ENCODE measurements at regions not wholly inside any gene's neighbourhood (a gene's known extent, or its start where the extent isn't known, plus 50 kb on each side); places are given as distances from the start of the nearest gene placed in this dataset.
"Not testable (repeated sequence)": the region's sequence is repeated elsewhere in the genome, so short reads cannot be mapped to it uniquely, and the experiment has no call there.

DNA sequence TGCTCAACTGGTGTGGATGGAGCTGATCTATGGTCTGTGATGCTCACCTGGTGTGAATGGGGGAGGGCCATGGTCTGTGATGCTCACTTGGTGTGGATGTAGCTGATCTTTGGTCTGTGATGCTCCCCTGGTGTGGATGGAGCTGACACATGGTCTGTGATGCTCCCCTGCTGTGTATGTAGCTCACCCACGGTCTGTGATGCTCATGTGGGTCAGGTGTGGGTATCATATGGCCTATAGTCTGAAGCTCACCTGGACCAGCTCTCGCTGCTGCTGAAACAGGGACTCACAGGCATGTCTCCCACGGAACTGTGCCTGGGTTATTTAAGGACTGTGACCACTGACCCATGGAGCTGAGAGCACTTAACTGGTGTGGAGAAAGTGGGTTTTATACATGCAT is 109.7 kb downstream of the CRLF2 start:
- no peak for DNase-seq

DNA sequence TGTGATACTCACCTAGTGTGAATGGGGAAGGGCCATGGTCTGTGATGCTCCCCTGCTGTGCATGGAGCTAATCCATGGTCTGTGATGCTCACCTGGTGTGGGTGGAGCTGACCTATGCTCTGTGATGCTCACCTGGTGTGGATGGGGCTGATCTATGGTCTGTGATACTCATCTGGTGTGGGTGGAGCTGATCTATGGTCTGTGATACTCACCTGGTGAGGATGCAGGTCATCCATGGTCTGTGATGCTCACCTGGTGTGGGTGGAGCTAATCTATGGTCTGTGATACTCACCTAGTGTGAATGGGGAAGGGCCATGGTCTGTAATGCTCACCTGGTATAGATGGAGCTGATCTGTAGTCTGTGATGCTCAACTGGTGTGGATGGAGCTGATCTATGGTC is 110.2 kb downstream of the CRLF2 start:
- DNase-seq, result not testable (repeated sequence)

DNA sequence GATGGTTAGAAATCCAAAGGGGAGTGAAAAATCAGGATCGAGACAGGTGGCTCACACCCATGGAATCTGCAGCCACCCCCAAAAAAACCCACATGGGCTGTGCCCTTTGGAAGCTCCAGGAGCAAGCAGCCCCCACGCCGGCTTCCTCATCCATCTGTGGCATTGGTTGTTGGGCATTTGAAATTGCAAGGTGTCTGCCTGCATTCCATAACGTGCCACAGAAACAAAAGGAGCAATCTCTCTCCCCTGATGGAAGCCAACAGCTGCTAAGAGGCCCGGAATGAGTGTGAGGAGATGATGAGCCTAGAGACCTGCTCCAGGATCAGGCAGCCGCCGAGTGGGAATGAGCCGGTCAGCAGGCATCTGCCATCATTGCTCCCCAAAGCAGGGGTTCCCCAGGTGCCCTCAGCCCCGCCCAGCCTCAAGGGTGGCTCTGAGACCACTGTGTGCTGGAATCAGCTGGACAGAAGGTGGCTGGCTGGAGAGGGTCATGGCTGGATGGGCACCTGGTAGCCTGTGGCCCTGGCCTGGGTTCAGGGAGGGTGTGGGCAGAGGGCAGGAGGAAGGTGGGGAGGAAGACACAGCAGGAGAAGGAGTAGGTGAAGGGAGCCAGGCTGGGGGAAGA is 113.2 kb downstream of the CRLF2 start:
- DNase-seq, result no peak

DNA sequence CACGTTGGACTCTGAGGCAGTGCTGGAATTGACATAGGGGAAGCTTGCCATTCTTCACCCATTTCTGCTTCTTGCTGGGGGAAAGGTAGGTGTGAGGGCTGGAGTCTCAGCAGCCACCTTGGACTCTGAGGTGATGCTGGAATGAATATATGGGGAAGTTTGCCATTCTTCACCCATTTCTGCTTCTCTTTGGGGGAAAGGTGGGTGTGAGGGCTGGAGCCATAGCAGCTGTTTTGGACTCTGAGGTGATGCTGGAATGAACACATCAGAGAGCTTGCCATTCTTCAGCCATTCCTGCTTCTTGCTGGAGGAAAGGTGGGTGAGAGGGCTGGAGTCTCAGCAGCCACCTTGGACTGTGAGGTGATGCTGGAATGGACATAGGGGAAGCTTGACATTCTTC is 115.1 kb downstream of the CRLF2 start:
- no peak for DNase-seq

DNA sequence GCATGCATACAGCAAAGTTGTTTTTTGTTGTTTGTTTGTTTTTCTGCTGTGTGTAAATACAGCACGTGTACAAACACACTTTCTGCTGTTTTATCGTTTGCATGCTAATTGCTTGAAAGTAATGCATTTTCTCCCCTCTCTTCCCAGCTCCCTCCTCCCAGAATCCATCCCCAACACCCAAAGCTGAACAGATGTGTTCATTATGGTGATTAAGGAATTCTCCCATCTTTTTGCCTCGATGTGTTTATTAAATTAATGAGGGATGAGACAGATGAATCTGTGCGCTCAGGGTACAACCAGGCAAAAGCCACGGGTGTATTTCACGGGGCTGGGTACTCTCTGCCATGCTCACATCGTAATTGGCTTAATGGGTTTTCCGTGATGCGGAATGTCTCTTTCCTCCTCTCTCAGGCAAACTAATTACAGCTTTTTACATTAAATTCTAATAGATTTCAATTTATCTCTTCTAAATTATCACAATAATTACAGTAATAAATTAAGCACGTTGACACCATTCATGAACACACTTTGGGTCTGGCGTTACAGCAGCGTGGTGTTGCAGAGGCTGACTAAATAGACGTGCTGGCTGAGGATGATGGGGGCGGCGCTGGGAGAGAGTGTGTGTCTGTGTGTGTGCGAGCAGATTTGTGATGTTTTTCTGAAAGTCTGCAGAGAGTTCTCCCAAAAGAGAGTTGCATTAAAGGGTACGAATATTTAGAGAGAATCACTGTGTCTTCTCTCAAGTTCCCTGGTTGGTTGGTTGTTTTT is 117.7 kb downstream of the CRLF2 start:
- no peak for DNase-seq

DNA sequence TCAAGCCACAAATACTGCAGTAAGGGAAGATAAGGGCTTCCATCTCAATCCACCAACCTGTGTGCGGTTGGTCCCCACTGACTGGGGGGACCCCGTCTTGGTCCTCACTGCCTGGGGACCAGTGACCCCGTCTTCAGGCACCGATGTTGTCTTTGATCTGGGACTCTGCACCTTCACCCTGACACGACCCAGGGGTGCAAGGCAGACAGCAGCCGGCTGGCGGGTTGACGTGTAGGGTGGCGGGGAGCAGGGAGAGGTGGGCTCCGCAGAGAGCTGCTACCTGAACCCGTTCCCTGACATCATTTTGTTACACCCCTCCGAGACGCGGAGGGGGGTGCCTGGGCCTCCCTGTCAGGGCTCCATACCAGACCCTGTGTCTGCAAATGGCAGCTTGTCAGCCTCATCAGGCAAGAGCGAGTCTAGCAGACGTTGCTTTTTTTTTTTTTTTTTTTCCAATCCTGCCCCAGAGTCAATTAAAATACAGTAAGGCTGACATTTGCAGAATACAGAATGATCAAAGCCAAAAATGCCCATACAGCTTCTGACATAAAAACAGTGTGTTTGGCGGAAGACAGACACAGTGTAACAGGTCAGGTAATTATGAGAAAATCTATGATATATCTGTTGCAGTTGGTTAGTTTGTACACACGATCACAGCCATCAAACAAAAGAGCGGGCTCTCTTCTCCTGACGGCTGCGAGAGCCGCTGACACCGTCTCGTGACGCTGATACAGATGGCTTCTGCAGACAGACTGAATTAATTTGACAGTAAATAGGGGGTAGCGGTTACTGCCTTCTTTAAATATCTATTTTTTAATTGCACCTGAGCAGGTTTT is 118.6 kb downstream of the CRLF2 start:
- DNase-seq, result no peak

DNA sequence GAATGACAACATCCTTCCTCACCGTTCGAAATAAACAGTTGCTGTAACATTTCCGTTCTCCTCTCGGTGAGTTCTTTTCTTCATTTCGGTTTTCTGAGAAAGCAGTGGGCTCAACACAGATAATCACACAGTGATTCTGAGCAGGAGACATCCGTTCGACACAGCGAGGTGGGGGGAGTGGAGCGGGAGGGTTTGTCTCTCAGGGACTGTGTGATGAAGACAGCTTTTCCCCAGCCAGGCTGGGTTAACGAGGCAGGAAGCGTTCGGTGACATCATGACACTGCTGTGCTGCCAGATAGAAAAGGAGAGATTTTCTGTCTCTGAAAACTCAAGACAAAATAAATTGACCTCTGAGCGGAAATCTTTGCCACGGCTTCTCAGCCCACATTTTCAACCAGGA is 119.3 kb downstream of the CRLF2 start:
- no peak for DNase-seq

DNA sequence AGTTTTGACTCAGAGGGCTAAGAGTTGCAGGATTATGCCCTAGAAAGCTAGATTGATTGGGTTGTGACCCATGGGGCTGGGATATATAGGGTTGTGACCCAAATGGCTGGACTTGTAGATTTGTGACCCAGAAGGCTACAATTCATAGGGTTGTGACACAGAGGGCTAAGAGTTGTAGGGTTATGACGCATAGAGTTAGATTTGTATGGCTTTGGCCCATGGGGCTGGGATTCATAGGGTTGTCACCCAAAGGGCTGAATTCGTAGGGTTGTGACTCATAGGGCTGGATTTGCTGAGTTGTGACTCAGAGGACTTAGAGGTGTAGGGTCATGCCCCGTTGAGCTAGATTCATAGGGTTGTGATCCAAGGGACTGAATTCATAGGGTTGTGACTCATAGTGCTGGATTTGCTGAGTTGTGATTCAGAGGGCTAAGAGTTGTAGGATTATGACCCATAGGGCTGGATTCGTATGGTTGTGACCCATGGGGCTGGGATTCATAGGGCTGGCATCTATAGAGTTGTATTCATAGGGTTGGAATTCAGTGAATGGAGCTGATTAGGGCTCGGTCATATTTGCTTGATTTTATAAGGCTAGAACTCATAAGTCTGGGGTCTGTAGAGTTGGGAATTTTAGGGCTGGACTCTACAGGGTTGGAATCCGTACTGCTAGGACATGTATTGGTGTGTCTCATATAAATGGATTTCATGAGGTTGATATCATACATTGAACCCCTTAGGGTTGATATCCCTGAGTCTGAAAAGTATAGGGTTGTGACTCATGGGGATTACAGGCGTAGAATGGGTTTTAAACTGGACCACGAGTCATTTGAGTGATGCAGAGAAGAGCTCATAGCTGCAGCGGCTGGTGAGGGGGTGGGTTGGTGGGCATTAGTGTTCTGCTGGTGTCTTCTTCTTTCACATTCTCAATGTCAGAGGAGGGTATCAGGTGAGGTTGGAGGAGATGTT is 125.7 kb downstream of the CRLF2 start:
- no peak for DNase-seq

DNA sequence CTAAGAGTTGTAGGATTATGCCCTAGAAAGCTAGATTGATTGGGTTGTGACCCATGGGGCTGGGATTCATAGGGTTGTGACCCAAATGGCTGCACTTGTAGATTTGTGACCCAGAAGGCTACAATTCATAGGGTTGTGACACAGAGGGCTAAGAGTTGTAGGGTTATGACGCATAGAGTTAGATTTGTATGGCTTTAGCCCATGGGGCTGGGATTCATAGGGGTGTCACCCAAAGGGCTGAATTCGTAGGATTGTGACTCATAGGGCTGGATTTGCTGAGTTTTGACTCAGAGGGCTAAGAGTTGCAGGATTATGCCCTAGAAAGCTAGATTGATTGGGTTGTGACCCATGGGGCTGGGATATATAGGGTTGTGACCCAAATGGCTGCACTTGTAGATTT is 126.6 kb downstream of the CRLF2 start:
- DNase-seq, result not testable (repeated sequence)

DNA sequence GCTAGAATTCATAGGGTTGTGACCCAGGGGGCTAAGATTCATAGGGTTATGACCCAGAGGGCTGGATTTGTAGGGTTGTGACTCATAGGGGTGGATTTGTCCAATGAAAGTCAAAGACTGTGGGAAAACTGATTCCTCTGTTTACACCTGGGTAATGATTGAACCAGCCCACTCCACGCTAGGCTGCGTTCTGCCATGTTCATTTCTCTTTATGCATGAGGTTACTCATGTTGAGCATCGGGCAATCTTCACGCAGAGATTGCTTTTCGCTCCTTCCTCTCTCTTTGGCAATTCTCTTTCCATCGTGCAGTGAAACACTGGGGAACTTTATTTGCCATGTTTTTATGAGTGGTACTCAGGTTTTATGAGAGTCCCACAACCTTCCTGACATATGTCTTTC is 127.8 kb downstream of the CRLF2 start:
- DNase-seq, result no peak

DNA sequence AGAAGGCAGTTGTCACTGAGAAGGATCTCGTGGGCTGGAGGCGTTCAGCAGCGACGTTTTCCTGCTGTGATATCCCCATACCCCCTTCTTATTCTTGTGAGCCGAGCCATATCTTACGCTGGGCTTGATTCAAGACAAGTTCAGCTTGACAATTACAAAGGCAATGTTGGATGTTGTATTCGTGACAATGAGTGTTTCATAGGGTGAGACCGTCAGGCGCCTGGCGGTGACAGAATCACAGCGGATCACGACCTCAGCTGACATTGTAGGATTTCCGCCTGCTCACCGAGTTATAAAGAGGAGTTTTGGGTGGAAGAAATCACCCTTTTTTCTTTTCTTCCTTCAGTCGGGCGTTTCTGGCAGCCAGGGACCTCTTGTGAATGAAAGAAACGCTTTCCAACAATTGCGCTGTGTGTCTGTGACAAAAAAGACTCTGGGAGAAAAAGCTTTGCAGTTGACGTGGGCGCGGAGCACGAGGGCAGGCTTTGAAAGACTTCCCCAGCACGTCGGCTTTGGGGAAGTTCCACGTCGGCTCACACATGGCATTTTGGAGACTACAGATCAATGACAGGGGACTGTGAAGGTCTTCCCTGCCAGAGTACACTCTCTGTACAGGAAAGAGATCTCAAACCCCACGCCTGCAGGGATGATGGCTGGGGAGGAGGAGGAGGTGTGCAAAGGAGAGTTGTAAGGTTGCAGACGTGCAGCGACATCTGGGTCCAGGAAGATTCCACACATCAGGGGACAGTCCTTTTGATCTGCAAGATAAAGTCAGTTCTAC is 135.4 kb downstream of the CRLF2 start:
- no peak for DNase-seq

DNA sequence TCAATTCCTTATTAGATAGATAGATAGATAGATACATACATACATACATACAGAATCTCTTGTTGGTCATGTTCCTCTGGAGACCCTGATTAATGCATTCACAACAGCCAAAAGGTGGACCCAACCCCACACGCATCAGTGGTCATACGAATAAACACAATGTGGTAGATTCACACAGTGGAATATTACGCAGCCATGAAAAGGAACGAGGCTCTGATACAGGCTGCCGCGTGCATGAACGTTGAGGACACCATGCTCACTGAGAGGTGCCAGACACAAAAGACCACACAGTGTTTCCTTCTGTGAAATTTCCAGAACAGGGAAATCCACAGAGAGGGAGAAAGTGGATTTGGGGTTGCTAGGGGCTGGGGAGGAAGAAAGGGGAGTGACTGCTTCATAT is 136.7 kb downstream of the CRLF2 start:
- DNase-seq, result no peak

DNA sequence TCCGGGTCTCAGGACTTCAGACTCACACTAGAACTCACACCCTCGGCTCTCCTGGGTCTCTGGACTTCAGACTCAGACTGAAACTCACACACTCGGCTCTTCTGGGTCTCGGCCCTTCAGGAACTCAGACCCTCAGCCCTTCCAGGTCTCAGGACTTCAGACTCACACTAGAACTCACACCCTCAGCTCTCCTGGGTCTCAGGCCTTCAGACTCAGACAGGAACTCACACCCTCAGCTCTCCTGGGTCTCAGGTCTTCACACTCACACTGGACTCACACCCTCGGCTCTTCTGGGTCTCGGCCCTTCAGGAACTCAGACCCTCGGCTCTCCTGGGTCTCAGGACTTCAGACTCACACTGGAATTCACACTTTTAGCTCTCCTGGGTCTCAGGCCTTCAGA is 137.3 kb downstream of the CRLF2 start:
- no peak for DNase-seq

DNA sequence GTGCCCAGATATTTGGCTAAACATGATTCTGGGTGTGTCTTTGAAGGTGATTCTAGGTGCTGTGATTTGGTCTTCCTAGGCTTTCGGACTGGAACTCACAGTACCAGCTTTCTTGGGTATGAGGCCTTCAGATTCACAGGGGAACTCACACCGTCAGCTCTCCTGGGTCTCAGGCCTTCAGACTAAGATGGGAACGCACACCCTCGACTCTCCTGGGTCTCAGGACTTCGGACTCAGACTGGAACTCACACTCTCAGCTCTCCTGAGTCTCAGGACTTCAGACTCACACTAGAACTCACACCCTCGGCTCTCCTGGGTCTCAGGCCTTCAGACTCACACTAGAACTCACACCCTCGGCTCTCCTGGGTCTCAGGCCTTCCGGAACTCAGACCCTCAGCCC is 137.7 kb downstream of the CRLF2 start:
- no peak for DNase-seq

DNA sequence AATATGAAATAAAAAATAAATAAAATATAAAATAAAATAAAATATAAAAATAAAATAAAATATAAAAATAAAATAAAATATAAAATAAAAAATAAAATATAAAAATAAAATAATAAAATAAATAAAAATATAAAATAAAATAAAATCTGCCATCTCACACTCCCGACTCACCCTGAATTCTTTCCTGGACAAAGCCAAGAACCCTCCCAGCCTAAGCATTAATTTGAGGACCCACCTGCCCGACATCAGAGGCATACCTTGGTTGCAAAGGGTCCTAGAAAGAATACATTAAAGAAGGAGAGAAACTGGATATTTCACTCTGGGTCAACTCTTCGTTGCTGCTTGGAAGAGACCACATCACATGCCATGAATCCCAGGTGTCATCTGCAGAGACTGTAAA is 138.3 kb downstream of the CRLF2 start:
- no peak for DNase-seq

DNA sequence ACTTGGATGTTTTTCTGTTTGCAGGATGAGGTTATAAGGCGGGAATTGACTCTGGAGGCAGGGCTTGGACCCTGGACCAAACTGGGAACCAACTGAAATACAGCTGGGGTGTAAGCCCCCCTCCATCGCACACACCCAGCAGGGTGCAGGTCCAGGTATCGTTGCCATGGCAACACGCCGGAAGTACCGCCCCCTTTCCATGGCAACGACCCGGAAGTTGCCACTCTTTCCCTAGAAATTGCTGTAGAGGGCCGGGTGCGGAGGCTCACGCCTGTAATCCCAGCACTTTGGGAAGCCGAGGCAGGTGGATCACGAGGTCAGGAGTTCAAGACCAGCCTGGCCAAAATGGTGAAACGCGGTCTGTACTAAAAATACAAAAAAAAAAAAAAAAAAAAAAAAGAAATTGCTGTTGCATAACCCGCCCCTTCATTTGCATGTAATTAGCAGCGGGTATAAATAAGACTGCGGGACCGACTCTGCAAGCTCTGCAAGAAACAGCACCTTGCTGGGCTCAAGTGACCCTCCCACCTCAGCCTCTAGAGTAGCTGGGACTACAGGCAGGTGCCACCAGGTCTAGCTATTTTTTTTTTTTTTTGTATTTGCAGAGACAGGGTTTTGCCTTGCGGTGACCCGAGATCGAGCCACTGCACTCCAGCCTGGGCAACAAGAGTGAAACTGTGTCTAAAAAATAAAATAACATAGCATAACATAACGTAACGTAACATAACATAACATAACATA is 139.6 kb downstream of the CRLF2 start:
- DNase-seq, result no peak

DNA sequence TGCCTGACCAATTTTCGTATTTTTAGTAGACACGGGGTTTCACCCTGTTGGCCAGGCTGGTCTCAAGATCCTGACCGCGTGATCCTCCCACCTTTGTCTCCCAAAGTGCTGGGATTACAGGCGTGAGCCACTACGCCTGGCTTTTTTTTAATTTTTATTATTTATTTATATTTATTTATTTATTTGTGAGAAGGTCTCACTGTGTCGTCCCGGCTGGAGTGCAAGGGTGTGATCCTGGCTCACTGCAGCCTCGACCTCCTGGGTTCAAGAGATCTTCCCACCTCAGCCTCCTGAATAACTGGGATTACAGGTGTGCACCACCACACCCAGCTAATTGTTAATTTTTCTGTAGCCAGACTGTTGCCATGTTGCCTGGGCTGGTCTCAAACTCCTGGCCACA is 141.1 kb downstream of the CRLF2 start:
- no peak for DNase-seq

DNA sequence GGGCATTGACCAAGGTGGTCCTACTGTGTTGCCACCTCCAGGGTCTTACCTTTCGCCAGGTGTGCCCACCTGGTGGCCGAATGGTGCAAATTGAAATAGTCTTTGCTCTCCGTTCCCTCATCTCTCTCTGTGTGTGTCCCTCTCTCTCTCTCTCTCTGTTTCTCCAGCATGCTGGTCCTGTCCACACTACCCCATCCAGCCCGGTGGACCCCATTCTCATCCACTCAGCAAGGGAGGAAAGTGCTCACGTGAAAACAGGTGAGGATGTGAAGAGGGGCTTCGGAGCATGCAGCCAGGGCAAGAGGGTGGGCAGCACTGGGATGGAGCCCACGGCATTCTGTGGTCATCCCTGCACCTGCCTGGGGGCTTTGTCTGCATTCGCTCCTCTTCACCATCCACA is 150.1 kb downstream of the CRLF2 start:
- DNase-seq, result no peak

DNA sequence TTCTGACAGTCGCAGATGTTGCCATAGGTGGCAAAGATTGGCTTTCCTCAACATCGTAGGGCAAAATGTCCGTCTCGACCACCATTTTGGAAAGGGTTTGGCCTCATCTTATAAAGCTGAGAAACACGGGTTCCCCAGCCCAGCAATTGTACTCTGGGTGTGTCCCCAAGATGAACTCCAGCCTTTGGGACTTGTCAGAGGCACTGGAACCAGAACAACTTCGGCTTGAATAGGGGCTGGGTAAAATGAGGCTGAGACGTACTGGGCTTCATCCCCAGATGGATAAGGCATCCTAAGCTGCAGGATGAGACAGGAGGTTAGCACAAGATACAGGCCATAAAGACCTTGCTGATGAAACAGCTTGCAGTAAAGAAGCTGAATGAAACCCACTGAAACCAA is 151.9 kb downstream of the CRLF2 start:
- no peak for DNase-seq

DNA sequence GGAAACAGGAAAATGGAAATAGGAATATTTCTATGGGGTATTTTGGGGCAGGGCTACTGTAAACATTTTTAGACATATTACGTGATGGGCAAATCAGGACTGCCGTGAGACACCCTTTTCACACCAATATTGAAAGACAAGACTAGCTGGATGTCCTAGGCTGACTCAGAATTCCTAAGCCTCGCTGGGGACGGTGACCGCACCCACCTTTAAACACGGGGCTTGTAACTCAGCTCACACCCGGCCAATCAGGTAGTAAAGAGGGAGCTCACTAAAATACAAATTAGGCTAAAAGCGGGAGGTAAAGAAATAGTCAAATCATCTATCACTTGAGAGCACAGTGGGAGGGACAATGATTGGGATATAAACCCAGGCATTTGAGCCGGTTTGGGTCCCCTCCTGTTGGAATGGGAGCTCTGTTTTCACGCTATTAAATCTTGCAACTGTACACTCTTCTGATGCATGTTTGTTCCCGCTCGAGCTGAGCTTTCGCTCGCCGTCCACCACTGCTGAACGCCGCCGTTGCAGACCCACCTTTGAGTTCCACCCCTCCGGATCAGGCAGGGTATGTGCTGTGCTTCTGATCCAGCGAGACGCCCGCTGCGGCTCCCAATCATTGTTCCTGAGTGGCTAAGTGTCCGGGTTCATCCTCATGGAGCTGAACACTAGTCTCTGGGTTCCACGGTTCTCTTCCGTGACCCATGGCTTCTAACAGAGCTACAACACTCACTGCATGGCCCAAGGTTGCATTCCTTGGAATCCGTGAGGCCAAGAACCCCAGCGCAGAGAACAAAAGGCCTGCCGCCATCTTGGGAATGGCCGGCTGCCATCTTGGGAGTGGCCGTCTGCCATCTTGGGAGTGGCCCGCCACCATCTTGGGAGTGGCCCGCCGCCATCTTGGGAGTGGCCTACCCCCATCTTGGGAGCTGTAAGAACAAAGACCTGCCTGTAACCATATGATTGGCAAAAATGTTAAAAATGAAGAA is 152.6 kb downstream of the CRLF2 start:
- no peak for DNase-seq
